ENCODE measurements at regions not wholly inside any gene's neighbourhood (a gene's known extent, or its start where the extent isn't known, plus 50 kb on each side); places are given as distances from the start of the nearest gene placed in this dataset.

- H3F3A ChIP-seq (ENCODE audit: insufficient read depth, low read length), result no peaks in the 10 kb centered on the region
- H2AFZ ChIP-seq (ENCODE audit: low read length), result no peak overlapping the region
- H3K27ac ChIP-seq (ENCODE audit: low read length), result no peak overlapping the region
- no peak overlapping the region for H3K9ac ChIP-seq (ENCODE audit: low read length)
- no peaks in the 10 kb centered on the region for H3K27me3 ChIP-seq (replicated peaks; ENCODE audit: insufficient read depth, low read length)
- no peak for DNase-seq
- no peak for TF ChIP-seq CTCF (IDR thresholded peaks at IDR 0.05; ENCODE audit: low read length)
- no peak for TF ChIP-seq EZH2phosphoT487 (IDR thresholded peaks at IDR 0.05; ENCODE audit: low read length)
- TF ChIP-seq EZH2 (optimal IDR thresholded peaks at IDR 0.05; ENCODE audit: low read depth, low read length), result no peak
- no peaks in the 10 kb centered on the region for H3K9me2 ChIP-seq (replicated peaks; ENCODE audit: insufficient read depth, low read length)
- H3K4me2 ChIP-seq (ENCODE audit: low read depth, low read length), result no peak overlapping the region
- H3K4me3 ChIP-seq (ENCODE audit: low read length), result no peak overlapping the region
- H3K36me3 ChIP-seq (replicated peaks; ENCODE audit: insufficient read depth, low read length), result no peaks in the 10 kb centered on the region
- no peaks in the 10 kb centered on the region for H3K4me1 ChIP-seq (ENCODE audit: low read length)
- no peaks in the 10 kb centered on the region for H4K20me1 ChIP-seq (ENCODE audit: insufficient read depth, low read length)
- H3K9me3 ChIP-seq (replicated peaks; ENCODE audit: insufficient read depth, low read length), result no peaks in the 10 kb centered on the region
- H3K79me2 ChIP-seq (ENCODE audit: low read length), result no peaks in the 10 kb centered on the region
Observed at GRCh38 chrX:126063984-126064383, 102.1 kb downstream of the DCAF12L2 start.

- DNase-seq, result no peak
- no peaks in the 10 kb centered on the region for H4K20me1 ChIP-seq (ENCODE audit: insufficient read depth, low read length)
- TF ChIP-seq EZH2 (optimal IDR thresholded peaks at IDR 0.05; ENCODE audit: low read depth, low read length) (no peak), EZH2phosphoT487 (IDR thresholded peaks at IDR 0.05; ENCODE audit: low read length) (no peak), CTCF (IDR thresholded peaks at IDR 0.05; ENCODE audit: low read length) (no peak)
- H3K79me2 ChIP-seq (ENCODE audit: low read length), result no peaks in the 10 kb centered on the region
- no peak overlapping the region for H3K4me3 ChIP-seq (ENCODE audit: low read length)
- no peaks in the 10 kb centered on the region for H3F3A ChIP-seq (ENCODE audit: insufficient read depth, low read length)
- no peak overlapping the region for H2AFZ ChIP-seq (ENCODE audit: low read length)
- H3K27ac ChIP-seq (ENCODE audit: low read length), result no peak overlapping the region
- H3K27me3 ChIP-seq (replicated peaks; ENCODE audit: insufficient read depth, low read length), result no peaks in the 10 kb centered on the region
- H3K9ac ChIP-seq (ENCODE audit: low read length), result no peak overlapping the region
- no peak overlapping the region for H3K4me2 ChIP-seq (ENCODE audit: low read depth, low read length)
- H3K9me3 ChIP-seq (replicated peaks; ENCODE audit: insufficient read depth, low read length), result no peaks in the 10 kb centered on the region
- H3K4me1 ChIP-seq (ENCODE audit: low read length), result no peaks in the 10 kb centered on the region
- no peaks in the 10 kb centered on the region for H3K9me2 ChIP-seq (replicated peaks; ENCODE audit: insufficient read depth, low read length)
- H3K36me3 ChIP-seq (replicated peaks; ENCODE audit: insufficient read depth, low read length), result no peaks in the 10 kb centered on the region
Observed at GRCh38 chrX:126064901-126065541, 101.1 kb downstream of the DCAF12L2 start.

- H3K79me2 ChIP-seq (ENCODE audit: low read length), result no peaks in the 10 kb centered on the region
- no peak for DNase-seq
- no peaks in the 10 kb centered on the region for H3K9me3 ChIP-seq (replicated peaks; ENCODE audit: insufficient read depth, low read length)
- H3F3A ChIP-seq (ENCODE audit: insufficient read depth, low read length), result no peaks in the 10 kb centered on the region
- TF ChIP-seq EZH2 (optimal IDR thresholded peaks at IDR 0.05; ENCODE audit: low read depth, low read length) (no peak), CTCF (IDR thresholded peaks at IDR 0.05; ENCODE audit: low read length) (no peak), EZH2phosphoT487 (IDR thresholded peaks at IDR 0.05; ENCODE audit: low read length) (no peak)
- H3K9ac ChIP-seq (ENCODE audit: low read length), result no peak overlapping the region
- H4K20me1 ChIP-seq (ENCODE audit: insufficient read depth, low read length), result no peaks in the 10 kb centered on the region
- no peak overlapping the region for H3K27ac ChIP-seq (ENCODE audit: low read length)
- H3K36me3 ChIP-seq (replicated peaks; ENCODE audit: insufficient read depth, low read length), result no peaks in the 10 kb centered on the region
- H3K27me3 ChIP-seq (replicated peaks; ENCODE audit: insufficient read depth, low read length), result no peaks in the 10 kb centered on the region
- H2AFZ ChIP-seq (ENCODE audit: low read length), result no peak overlapping the region
- H3K4me1 ChIP-seq (ENCODE audit: low read length), result no peaks in the 10 kb centered on the region
- H3K4me3 ChIP-seq (ENCODE audit: low read length), result no peak overlapping the region
- H3K4me2 ChIP-seq (ENCODE audit: low read depth, low read length), result no peak overlapping the region
- no peaks in the 10 kb centered on the region for H3K9me2 ChIP-seq (replicated peaks; ENCODE audit: insufficient read depth, low read length)
Observed at GRCh38 chrX:126065901-126066660, 100.0 kb downstream of the DCAF12L2 start.

Data from MM.1S (cell line).